HG03520 (cell line): ENCODE measurements at regions not wholly inside any gene's neighbourhood (a gene's known extent, or its start where the extent isn't known, plus 50 kb on each side); places are given as distances from the start of the nearest gene placed in this dataset.
"Not testable (repeated sequence)": the region's sequence is repeated elsewhere in the genome, so short reads cannot be mapped to it uniquely, and the experiment has no call there.

ENCODE experiments used
- ATAC-seq: cut with Tn5 transposase; IDR thresholded peaks from one replicate; pipeline ENCODE4 v1.9.1; 2021; ENCODE audit warnings: mild to moderate bottlenecking, moderate library complexity; ENCODE audit not compliant: unreplicated experiment

- no peak for ATAC-seq
These were observed 486.8 kb upstream of the IRAK1BP1 start for GRCh38 chr6:78380541-78380940.

GRCh38 chr6:78383968-78384367, 483.4 kb upstream of the IRAK1BP1 start:
- ATAC-seq, result no peak

GRCh38 chr6:78386854-78387253, 480.5 kb upstream of the IRAK1BP1 start:
- not testable (repeated sequence) for ATAC-seq

- no peak for ATAC-seq
These were observed 477.3 kb upstream of the IRAK1BP1 start for GRCh38 chr6:78390066-78390465.

- ATAC-seq, result no peak
These were observed 469.9 kb upstream of the IRAK1BP1 start for GRCh38 chr6:78397499-78397898.

- ATAC-seq, result no peak
These were observed 469.1 kb upstream of the IRAK1BP1 start for GRCh38 chr6:78398292-78398691.

GRCh38 chr6:78400076-78400475, 467.3 kb upstream of the IRAK1BP1 start:
- ATAC-seq, result no peak

- ATAC-seq, result no peak
These were observed 440.0 kb upstream of the IRAK1BP1 start for GRCh38 chr6:78427386-78427785.

GRCh38 chr6:78430521-78430920, 436.8 kb upstream of the IRAK1BP1 start:
- no peak for ATAC-seq

- no peak for ATAC-seq
These were observed 431.7 kb upstream of the IRAK1BP1 start for GRCh38 chr6:78435671-78436070.

- ATAC-seq, result no peak
These were observed 431.0 kb upstream of the IRAK1BP1 start for GRCh38 chr6:78436335-78436734.

GRCh38 chr6:78438135-78438534, 429.2 kb upstream of the IRAK1BP1 start:
- no peak for ATAC-seq

- no peak for ATAC-seq
These were observed 406.6 kb upstream of the IRAK1BP1 start for GRCh38 chr6:78460711-78461110.

- no peak for ATAC-seq
These were observed 404.6 kb upstream of the IRAK1BP1 start for GRCh38 chr6:78462728-78463127.

GRCh38 chr6:78465059-78465634, 402.2 kb upstream of the IRAK1BP1 start:
- no peak for ATAC-seq

GRCh38 chr6:78476561-78476960, 390.8 kb upstream of the IRAK1BP1 start:
- ATAC-seq, result no peak

- ATAC-seq, result no peak
These were observed 384.4 kb upstream of the IRAK1BP1 start for GRCh38 chr6:78482801-78483552.

- ATAC-seq, result no peak
These were observed 383.7 kb upstream of the IRAK1BP1 start for GRCh38 chr6:78483553-78484197.

- no peak for ATAC-seq
These were observed 382.9 kb upstream of the IRAK1BP1 start for GRCh38 chr6:78484198-78485064.

- no peak for ATAC-seq
These were observed 379.9 kb upstream of the IRAK1BP1 start for GRCh38 chr6:78487401-78487800.

- ATAC-seq, result no peak
These were observed 377.5 kb upstream of the IRAK1BP1 start for GRCh38 chr6:78489874-78490273.
